ENCODE measurements at regions not wholly inside any gene's neighbourhood (a gene's known extent, or its start where the extent isn't known, plus 50 kb on each side); places are given as distances from the start of the nearest gene placed in this dataset.

GRCh38 chr9:12908895-12909294, 134.1 kb downstream of the LURAP1L start:
- TF ChIP-seq, protein P1, sequence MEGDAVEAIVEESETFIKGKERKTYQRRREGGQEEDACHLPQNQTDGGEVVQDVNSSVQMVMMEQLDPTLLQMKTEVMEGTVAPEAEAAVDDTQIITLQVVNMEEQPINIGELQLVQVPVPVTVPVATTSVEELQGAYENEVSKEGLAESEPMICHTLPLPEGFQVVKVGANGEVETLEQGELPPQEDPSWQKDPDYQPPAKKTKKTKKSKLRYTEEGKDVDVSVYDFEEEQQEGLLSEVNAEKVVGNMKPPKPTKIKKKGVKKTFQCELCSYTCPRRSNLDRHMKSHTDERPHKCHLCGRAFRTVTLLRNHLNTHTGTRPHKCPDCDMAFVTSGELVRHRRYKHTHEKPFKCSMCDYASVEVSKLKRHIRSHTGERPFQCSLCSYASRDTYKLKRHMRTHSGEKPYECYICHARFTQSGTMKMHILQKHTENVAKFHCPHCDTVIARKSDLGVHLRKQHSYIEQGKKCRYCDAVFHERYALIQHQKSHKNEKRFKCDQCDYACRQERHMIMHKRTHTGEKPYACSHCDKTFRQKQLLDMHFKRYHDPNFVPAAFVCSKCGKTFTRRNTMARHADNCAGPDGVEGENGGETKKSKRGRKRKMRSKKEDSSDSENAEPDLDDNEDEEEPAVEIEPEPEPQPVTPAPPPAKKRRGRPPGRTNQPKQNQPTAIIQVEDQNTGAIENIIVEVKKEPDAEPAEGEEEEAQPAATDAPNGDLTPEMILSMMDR (IDR thresholded peaks at IDR 0.05; ENCODE audit: borderline replicate concordance, insufficient read depth, low read depth, low read length): no peak
- H3K4me3 ChIP-seq (ENCODE audit: low read depth, low read length): no peak overlapping the region

- TF ChIP-seq, protein P1 (IDR thresholded peaks at IDR 0.05; ENCODE audit: borderline replicate concordance, insufficient read depth, low read depth, low read length): no peak
- H3K4me3 ChIP-seq (ENCODE audit: low read depth, low read length): no peak overlapping the region
Observed at GRCh38 chr9:12915366-12915954, 140.6 kb downstream of the LURAP1L start.

GRCh38 chr9:12916042-12916441, 141.2 kb downstream of the LURAP1L start:
- no peak overlapping the region for H3K4me3 ChIP-seq (ENCODE audit: low read depth, low read length)
- TF ChIP-seq, protein P1 (IDR thresholded peaks at IDR 0.05; ENCODE audit: borderline replicate concordance, insufficient read depth, low read depth, low read length): no peak

- no peak overlapping the region for H3K4me3 ChIP-seq (ENCODE audit: low read depth, low read length)
- TF ChIP-seq, protein P1 (IDR thresholded peaks at IDR 0.05; ENCODE audit: borderline replicate concordance, insufficient read depth, low read depth, low read length): no peak
Observed at GRCh38 chr9:12920437-12920836, 145.6 kb downstream of the LURAP1L start.

- TF ChIP-seq, protein P1 (IDR thresholded peaks at IDR 0.05; ENCODE audit: borderline replicate concordance, insufficient read depth, low read depth, low read length): no peak
- H3K4me3 ChIP-seq (ENCODE audit: low read depth, low read length): no peak overlapping the region
Observed at GRCh38 chr9:12921621-12922020, 146.8 kb downstream of the LURAP1L start.

GRCh38 chr9:12922224-12922866, 147.5 kb downstream of the LURAP1L start:
- TF ChIP-seq, protein P1 (IDR thresholded peaks at IDR 0.05; ENCODE audit: borderline replicate concordance, insufficient read depth, low read depth, low read length): no peak

GRCh38 chr9:12923468-12924009, 148.7 kb downstream of the LURAP1L start:
- TF ChIP-seq, protein P1 (IDR thresholded peaks at IDR 0.05; ENCODE audit: borderline replicate concordance, insufficient read depth, low read depth, low read length): no peak
- H3K4me3 ChIP-seq (ENCODE audit: low read depth, low read length): no peak overlapping the region

More at GRCh38 chr9:12922224-12922866, 147.5 kb downstream of the LURAP1L start:
- no peak overlapping the region for H3K4me3 ChIP-seq (ENCODE audit: low read depth, low read length)
